ENCODE measurements at regions not wholly inside any gene's neighbourhood (a gene's known extent, or its start where the extent isn't known, plus 50 kb on each side); places are given as distances from the start of the nearest gene placed in this dataset.

DNA sequence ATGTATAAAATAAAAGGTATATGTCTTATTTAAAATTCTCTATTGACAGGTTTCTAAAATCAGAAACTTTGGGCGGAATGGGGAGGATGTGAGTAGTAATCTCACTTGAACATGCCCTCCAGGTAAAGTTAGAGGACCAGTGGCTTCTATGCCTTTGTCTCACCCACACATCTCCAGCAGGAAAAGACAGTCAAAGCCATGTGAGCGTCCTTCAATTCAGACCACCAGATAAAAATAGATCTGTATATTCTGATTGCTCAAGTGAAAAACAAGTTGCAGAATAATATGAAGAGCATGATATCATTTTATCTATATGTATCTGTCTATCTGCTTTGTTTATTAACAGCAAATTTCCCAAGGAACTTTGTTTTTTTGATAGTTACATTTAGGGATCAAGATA, 152.2 kb downstream of the TMCO5A start:
- Histone ChIP-seq H3K27ac (ENCODE audit: low read length) (no peak overlapping the region), H3K4me2 (ENCODE audit: low read length) (no peak overlapping the region), H3K79me2 (replicated peaks; ENCODE audit: insufficient read depth, low read length) (no peaks in the 10 kb centered on the region), H3K27me3 (ENCODE audit: insufficient read depth, low read depth, low read length) (no peaks in the 10 kb centered on the region), H3F3A (ENCODE audit: insufficient read depth, low read length, poor library complexity, severe bottlenecking) (no peaks in the 10 kb centered on the region), H3K4me3 (ENCODE audit: low read length) (no peak overlapping the region), H2AFZ (ENCODE audit: low read depth, low read length) (no peak overlapping the region), H4K20me1 (ENCODE audit: insufficient read depth) (no peaks in the 10 kb centered on the region), H3K36me3 (ENCODE audit: insufficient read depth, low read length) (no peaks in the 10 kb centered on the region), H3K9me2 (ENCODE audit: insufficient read depth, low read length) (no peaks in the 10 kb centered on the region), H3K9ac (ENCODE audit: low read length) (no peak overlapping the region), H3K9me3 (ENCODE audit: low read length) (no peaks in the 10 kb centered on the region)
- no peak for TF ChIP-seq EZH2 (IDR thresholded peaks at IDR 0.05; ENCODE audit: borderline replicate concordance, insufficient read depth, low read length, poor library complexity, severe bottlenecking)
- TF ChIP-seq MXI1 (conservative IDR thresholded peaks at IDR 0.05; ENCODE audit: poor library complexity, severe bottlenecking) = no peak
- TF ChIP-seq, protein P1, sequence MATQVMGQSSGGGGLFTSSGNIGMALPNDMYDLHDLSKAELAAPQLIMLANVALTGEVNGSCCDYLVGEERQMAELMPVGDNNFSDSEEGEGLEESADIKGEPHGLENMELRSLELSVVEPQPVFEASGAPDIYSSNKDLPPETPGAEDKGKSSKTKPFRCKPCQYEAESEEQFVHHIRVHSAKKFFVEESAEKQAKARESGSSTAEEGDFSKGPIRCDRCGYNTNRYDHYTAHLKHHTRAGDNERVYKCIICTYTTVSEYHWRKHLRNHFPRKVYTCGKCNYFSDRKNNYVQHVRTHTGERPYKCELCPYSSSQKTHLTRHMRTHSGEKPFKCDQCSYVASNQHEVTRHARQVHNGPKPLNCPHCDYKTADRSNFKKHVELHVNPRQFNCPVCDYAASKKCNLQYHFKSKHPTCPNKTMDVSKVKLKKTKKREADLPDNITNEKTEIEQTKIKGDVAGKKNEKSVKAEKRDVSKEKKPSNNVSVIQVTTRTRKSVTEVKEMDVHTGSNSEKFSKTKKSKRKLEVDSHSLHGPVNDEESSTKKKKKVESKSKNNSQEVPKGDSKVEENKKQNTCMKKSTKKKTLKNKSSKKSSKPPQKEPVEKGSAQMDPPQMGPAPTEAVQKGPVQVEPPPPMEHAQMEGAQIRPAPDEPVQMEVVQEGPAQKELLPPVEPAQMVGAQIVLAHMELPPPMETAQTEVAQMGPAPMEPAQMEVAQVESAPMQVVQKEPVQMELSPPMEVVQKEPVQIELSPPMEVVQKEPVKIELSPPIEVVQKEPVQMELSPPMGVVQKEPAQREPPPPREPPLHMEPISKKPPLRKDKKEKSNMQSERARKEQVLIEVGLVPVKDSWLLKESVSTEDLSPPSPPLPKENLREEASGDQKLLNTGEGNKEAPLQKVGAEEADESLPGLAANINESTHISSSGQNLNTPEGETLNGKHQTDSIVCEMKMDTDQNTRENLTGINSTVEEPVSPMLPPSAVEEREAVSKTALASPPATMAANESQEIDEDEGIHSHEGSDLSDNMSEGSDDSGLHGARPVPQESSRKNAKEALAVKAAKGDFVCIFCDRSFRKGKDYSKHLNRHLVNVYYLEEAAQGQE (IDR thresholded peaks at IDR 0.05; ENCODE audit: borderline replicate concordance) = no peak
- no peak for TF ChIP-seq POLR2AphosphoS5 (IDR thresholded peaks at IDR 0.05)
- no peak for TF ChIP-seq RAD21 (conservative IDR thresholded peaks at IDR 0.05)
- no peak for TF ChIP-seq SMC3 (conservative IDR thresholded peaks at IDR 0.05; ENCODE audit: poor library complexity)
- no peak for TF ChIP-seq EP300 (conservative IDR thresholded peaks at IDR 0.05; ENCODE audit: poor library complexity, severe bottlenecking)
- no peak for TF ChIP-seq TAF1 (IDR thresholded peaks at IDR 0.05; ENCODE audit: low read depth)
- TF ChIP-seq, protein P2, sequence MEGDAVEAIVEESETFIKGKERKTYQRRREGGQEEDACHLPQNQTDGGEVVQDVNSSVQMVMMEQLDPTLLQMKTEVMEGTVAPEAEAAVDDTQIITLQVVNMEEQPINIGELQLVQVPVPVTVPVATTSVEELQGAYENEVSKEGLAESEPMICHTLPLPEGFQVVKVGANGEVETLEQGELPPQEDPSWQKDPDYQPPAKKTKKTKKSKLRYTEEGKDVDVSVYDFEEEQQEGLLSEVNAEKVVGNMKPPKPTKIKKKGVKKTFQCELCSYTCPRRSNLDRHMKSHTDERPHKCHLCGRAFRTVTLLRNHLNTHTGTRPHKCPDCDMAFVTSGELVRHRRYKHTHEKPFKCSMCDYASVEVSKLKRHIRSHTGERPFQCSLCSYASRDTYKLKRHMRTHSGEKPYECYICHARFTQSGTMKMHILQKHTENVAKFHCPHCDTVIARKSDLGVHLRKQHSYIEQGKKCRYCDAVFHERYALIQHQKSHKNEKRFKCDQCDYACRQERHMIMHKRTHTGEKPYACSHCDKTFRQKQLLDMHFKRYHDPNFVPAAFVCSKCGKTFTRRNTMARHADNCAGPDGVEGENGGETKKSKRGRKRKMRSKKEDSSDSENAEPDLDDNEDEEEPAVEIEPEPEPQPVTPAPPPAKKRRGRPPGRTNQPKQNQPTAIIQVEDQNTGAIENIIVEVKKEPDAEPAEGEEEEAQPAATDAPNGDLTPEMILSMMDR (IDR thresholded peaks at IDR 0.05; ENCODE audit: poor library complexity, severe bottlenecking) = no peak

DNA sequence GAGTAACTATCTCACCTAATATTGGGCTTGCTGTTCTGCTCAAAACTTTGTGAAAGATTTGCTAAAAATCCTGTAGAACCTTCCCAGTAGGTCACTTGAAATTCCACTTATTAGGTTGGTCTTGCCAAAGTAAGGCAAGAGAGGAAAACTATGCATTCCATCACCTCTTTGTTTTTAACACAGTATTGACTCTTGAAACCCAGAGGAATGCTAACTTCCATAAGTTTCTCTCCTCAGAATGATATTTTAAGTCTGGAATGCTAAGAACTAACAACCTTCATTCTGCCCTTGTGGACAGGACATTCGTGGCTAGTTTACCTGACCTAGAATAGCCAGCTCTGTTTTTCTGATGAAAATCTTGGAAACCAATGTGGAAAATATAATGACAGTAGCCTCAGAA, 154.5 kb downstream of the TMCO5A start:
- Histone ChIP-seq H3K36me3 (ENCODE audit: insufficient read depth, low read length) (no peaks in the 10 kb centered on the region), H2AFZ (ENCODE audit: low read depth, low read length) (no peak overlapping the region), H3K27ac (ENCODE audit: low read length) (no peak overlapping the region), H3F3A (ENCODE audit: insufficient read depth, low read length, poor library complexity, severe bottlenecking) (no peaks in the 10 kb centered on the region), H3K27me3 (ENCODE audit: insufficient read depth, low read depth, low read length) (no peaks in the 10 kb centered on the region), H3K9me3 (ENCODE audit: low read length) (no peaks in the 10 kb centered on the region), H3K4me2 (ENCODE audit: low read length) (no peak overlapping the region), H3K9me2 (ENCODE audit: insufficient read depth, low read length) (no peaks in the 10 kb centered on the region), H4K20me1 (ENCODE audit: insufficient read depth) (no peaks in the 10 kb centered on the region), H3K4me3 (ENCODE audit: low read length) (no peak overlapping the region), H3K9ac (ENCODE audit: low read length) (no peak overlapping the region), H3K79me2 (replicated peaks; ENCODE audit: insufficient read depth, low read length) (no peaks in the 10 kb centered on the region)
- TF ChIP-seq EP300 (conservative IDR thresholded peaks at IDR 0.05; ENCODE audit: poor library complexity, severe bottlenecking) (no peak), SMC3 (conservative IDR thresholded peaks at IDR 0.05; ENCODE audit: poor library complexity) (no peak), POLR2AphosphoS5 (IDR thresholded peaks at IDR 0.05) (no peak), TAF1 (IDR thresholded peaks at IDR 0.05; ENCODE audit: low read depth) (no peak), RAD21 (conservative IDR thresholded peaks at IDR 0.05) (no peak), EZH2 (IDR thresholded peaks at IDR 0.05; ENCODE audit: borderline replicate concordance, insufficient read depth, low read length, poor library complexity, severe bottlenecking) (no peak), MXI1 (conservative IDR thresholded peaks at IDR 0.05; ENCODE audit: poor library complexity, severe bottlenecking) (no peak)
- TF ChIP-seq, protein P1 (IDR thresholded peaks at IDR 0.05; ENCODE audit: borderline replicate concordance) = no peak
- TF ChIP-seq, protein P2 (IDR thresholded peaks at IDR 0.05; ENCODE audit: poor library complexity, severe bottlenecking) = no peak

Data from neural cell (in vitro differentiated cells).